ENCODE measurements at regions not wholly inside any gene's neighbourhood (a gene's known extent, or its start where the extent isn't known, plus 50 kb on each side); places are given as distances from the start of the nearest gene placed in this dataset.

DNA sequence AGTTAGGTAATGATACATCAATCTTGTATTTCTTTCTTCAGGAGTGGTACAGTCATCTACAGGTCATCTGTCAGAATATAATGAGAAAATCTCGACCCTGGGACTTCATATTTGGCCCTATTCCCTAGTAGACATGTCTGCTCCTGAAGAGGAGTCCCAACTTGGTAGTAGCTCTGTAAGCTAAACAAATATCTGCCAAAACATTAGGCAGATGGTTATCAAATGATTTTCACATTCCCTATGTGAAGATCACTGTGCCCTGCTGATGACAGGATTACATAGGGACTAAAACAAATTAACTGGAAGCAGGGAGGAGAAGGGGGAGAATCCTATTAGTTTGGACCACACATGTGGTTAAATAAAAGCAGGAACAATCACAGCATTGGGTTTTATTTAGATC is 138.6 kb upstream of the NFIB start:
- Mint-ChIP-seq H3K4me3 (no peak overlapping the region), H3K36me3 (peaks cover 0 to 4% (median 0%) of the 10 kb centered on the region in 5 donors), H3K9me3 (peaks cover 0 to 5% (median 1%) of the 10 kb centered on the region in 11 donors), H3K27me3 (peaks cover 0 to 18% (median 7%) of the 10 kb centered on the region in 5 donors), H3K27ac (no peak overlapping the region), H3K4me1 (no peaks in the 10 kb centered on the region)
- no peak overlapping the region for H3K27ac ChIP-seq (ENCODE audit: low read depth, low read length)
- no peaks in the 10 kb centered on the region for H3K4me1 ChIP-seq (ENCODE audit: control insufficient read depth in 2 of 2, insufficient read depth in 2 of 2, low read length in 2 of 2)
- H3K4me3 ChIP-seq (ENCODE audit: low read length) = no peak overlapping the region
- no peaks in the 10 kb centered on the region for H3K36me3 ChIP-seq (ENCODE audit: control insufficient read depth in 2 of 3, insufficient read depth in 3 of 3, low read length in 3 of 3)
- intact Hi-C loops (cut with micrococcal nuclease) = no loop called here
- ATAC-seq = no peak
- no peaks in the 10 kb centered on the region for H3K27me3 ChIP-seq (ENCODE audit: control insufficient read depth in 2 of 2, insufficient read depth in 2 of 2, low read length in 2 of 2)
- ChIA-PET POLR2A (no interaction called here), CTCF (no interaction called here)
- no peaks in the 10 kb centered on the region for H3K9me3 ChIP-seq (ENCODE audit: control insufficient read depth in 2 of 3, low read length in 3 of 3)
- no peak for DNase-seq

DNA sequence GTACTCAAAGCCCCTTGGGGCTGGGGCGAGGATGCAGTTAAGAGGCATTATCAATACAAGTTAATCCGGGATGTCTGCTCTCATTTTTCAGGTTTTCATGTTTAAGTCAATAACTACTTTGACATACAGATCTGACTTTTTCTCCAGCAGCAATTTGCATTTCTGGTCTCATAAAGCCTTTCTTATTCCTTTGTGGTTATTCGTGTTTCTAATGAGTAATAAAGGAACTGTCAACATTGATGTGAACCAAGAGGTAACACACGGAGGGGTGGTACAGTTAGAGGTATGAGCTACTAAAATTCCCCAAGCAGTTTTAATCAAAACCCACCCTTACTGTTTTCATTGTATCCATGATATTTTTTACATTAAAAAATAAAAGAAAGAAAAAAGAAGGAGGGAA is 138.0 kb upstream of the NFIB start:
- H3K27me3 Mint-ChIP-seq = peaks cover 0 to 18% (median 7%) of the 10 kb centered on the region in 5 donors
- DNase-seq (no peak), ATAC-seq (no peak)
- no peaks in the 10 kb centered on the region for H3K36me3 ChIP-seq (ENCODE audit: control insufficient read depth in 2 of 3, insufficient read depth in 3 of 3, low read length in 3 of 3)
- POLR2A ChIA-PET = no interaction called here
- CTCF ChIA-PET = no interaction called here
- H3K9me3 Mint-ChIP-seq = peaks cover 0 to 5% (median 1%) of the 10 kb centered on the region in 11 donors
- H3K36me3 Mint-ChIP-seq = peaks cover 0 to 4% (median 0%) of the 10 kb centered on the region in 5 donors
- H3K4me1 Mint-ChIP-seq = no peaks in the 10 kb centered on the region
- H3K27ac ChIP-seq (ENCODE audit: low read depth, low read length) = no peak overlapping the region
- no peak overlapping the region for H3K27ac Mint-ChIP-seq
- no peak overlapping the region for H3K4me3 Mint-ChIP-seq
- H3K27me3 ChIP-seq (ENCODE audit: control insufficient read depth in 2 of 2, insufficient read depth in 2 of 2, low read length in 2 of 2) = no peaks in the 10 kb centered on the region
- H3K4me3 ChIP-seq (ENCODE audit: low read length) = no peak overlapping the region
- intact Hi-C loops (cut with micrococcal nuclease) = no loop called here
- no peaks in the 10 kb centered on the region for H3K9me3 ChIP-seq (ENCODE audit: control insufficient read depth in 2 of 3, low read length in 3 of 3)
- H3K4me1 ChIP-seq (ENCODE audit: control insufficient read depth in 2 of 2, insufficient read depth in 2 of 2, low read length in 2 of 2) = no peaks in the 10 kb centered on the region

DNA sequence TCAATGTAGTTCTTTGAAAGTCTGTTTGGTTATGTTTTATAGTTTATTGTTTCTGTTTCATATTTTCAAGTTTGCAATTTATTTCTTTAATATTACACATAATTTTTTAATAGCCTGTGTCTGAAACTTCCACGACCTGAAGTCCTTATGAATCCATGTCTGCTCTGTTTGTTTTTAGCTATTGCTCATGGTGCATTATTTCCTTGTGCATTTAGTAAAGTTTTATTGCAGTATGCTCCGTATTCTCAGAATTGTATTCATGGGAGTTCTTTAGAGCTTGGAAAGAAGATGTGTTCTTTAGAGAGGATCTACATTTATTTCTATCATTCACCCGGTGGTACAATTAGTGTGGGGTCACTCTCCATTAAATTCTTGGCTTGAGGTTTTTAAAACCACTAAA is 133.2 kb upstream of the NFIB start:
- POLR2A ChIA-PET = no interaction called here
- DNase-seq (no peak), ATAC-seq (no peak)
- no peak overlapping the region for H3K27ac ChIP-seq (ENCODE audit: low read depth, low read length)
- CTCF ChIA-PET = no interaction called here
- H3K9me3 ChIP-seq (ENCODE audit: control insufficient read depth in 2 of 3, low read length in 3 of 3) = no peaks in the 10 kb centered on the region
- Mint-ChIP-seq H3K4me1 (no peaks in the 10 kb centered on the region), H3K9me3 (peaks cover 0 to 6% (median 1%) of the 10 kb centered on the region in 11 donors), H3K27ac (no peak overlapping the region), H3K36me3 (no peaks in the 10 kb centered on the region), H3K27me3 (peaks cover 0 to 12% (median 7%) of the 10 kb centered on the region in 5 donors), H3K4me3 (no peak overlapping the region)
- H3K27me3 ChIP-seq (ENCODE audit: control insufficient read depth in 2 of 2, insufficient read depth in 2 of 2, low read length in 2 of 2) = no peaks in the 10 kb centered on the region
- H3K4me1 ChIP-seq (ENCODE audit: control insufficient read depth in 2 of 2, insufficient read depth in 2 of 2, low read length in 2 of 2) = no peaks in the 10 kb centered on the region
- no peak overlapping the region for H3K4me3 ChIP-seq (ENCODE audit: low read length)
- H3K36me3 ChIP-seq (ENCODE audit: control insufficient read depth in 2 of 3, insufficient read depth in 3 of 3, low read length in 3 of 3) = no peaks in the 10 kb centered on the region
- intact Hi-C loops (cut with micrococcal nuclease) = no loop called here

DNA sequence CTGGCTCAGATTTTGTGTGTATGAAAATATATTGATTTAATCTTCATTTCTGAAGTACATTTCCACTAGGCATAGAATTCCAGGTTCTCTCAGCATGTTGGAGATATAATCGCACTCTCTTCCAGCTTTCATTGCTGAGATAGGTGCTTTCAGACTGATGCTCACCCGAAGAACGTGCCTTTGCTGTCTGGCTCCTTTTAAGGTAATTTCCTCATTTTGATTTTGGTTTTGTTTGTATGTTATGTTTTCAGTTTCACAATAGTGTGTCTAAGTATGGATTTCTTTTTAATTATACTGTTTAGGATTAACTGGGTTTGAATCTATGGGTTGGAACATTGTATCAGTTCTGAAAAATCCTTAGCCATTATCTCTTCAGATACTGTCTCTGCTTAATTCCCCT is 132.0 kb upstream of the NFIB start:
- no peaks in the 10 kb centered on the region for H3K9me3 ChIP-seq (ENCODE audit: control insufficient read depth in 2 of 3, low read length in 3 of 3)
- Mint-ChIP-seq H3K36me3 (no peaks in the 10 kb centered on the region), H3K27ac (no peak overlapping the region), H3K4me1 (no peaks in the 10 kb centered on the region), H3K4me3 (no peak overlapping the region), H3K27me3 (peaks cover 0 to 12% (median 7%) of the 10 kb centered on the region in 5 donors), H3K9me3 (peaks cover 0 to 6% (median 1%) of the 10 kb centered on the region in 11 donors)
- ChIA-PET POLR2A (no interaction called here), CTCF (no interaction called here)
- intact Hi-C loops (cut with micrococcal nuclease) = no loop called here
- ATAC-seq (no peak), DNase-seq (no peak)
- H3K36me3 ChIP-seq (ENCODE audit: control insufficient read depth in 2 of 3, insufficient read depth in 3 of 3, low read length in 3 of 3) = no peaks in the 10 kb centered on the region
- no peak overlapping the region for H3K27ac ChIP-seq (ENCODE audit: low read depth, low read length)
- H3K27me3 ChIP-seq (ENCODE audit: control insufficient read depth in 2 of 2, insufficient read depth in 2 of 2, low read length in 2 of 2) = no peaks in the 10 kb centered on the region
- no peak overlapping the region for H3K4me3 ChIP-seq (ENCODE audit: low read length)
- H3K4me1 ChIP-seq (ENCODE audit: control insufficient read depth in 2 of 2, insufficient read depth in 2 of 2, low read length in 2 of 2) = no peaks in the 10 kb centered on the region

DNA sequence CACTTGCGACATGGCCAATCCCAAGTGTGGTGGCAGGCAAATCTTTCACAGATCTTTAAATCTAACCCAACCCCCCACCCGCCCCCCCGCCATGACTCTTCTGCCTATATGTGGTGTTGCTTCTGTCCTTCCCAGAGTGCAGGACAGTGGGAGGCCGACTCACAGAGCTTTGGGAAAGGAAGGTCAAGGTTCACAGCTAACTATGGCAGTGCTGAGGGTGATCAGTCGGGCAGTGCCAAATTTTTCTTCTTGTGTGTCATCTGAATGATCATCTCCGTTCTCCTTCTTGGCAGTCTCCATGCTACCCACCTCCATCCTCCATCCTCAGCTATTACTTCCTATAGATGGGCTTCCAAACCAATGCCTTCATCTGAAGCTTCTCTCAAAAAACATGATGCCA is 129.0 kb upstream of the NFIB start:
- Histone ChIP-seq H3K27ac (ENCODE audit: low read depth, low read length) (no peak overlapping the region), H3K4me1 (ENCODE audit: control insufficient read depth in 2 of 2, insufficient read depth in 2 of 2, low read length in 2 of 2) (no peaks in the 10 kb centered on the region), H3K9me3 (ENCODE audit: control insufficient read depth in 2 of 3, low read length in 3 of 3) (no peaks in the 10 kb centered on the region), H3K36me3 (ENCODE audit: control insufficient read depth in 2 of 3, insufficient read depth in 3 of 3, low read length in 3 of 3) (no peaks in the 10 kb centered on the region), H3K4me3 (ENCODE audit: low read length) (no peak overlapping the region), H3K27me3 (ENCODE audit: control insufficient read depth in 2 of 2, insufficient read depth in 2 of 2, low read length in 2 of 2) (no peaks in the 10 kb centered on the region)
- ATAC-seq (no peak), DNase-seq (no peak)
- H3K36me3 Mint-ChIP-seq = no peaks in the 10 kb centered on the region
- ChIA-PET CTCF (no interaction called here), POLR2A (no interaction called here)
- intact Hi-C loops (cut with micrococcal nuclease) = no loop called here
- H3K4me3 Mint-ChIP-seq = no peak overlapping the region
- H3K27ac Mint-ChIP-seq = no peak overlapping the region
- peaks cover 0 to 5% (median under 1%) of the 10 kb centered on the region in 5 donors for H3K27me3 Mint-ChIP-seq
- peaks cover 0 to 6% (median 0%) of the 10 kb centered on the region in 11 donors for H3K9me3 Mint-ChIP-seq
- no peaks in the 10 kb centered on the region for H3K4me1 Mint-ChIP-seq

DNA sequence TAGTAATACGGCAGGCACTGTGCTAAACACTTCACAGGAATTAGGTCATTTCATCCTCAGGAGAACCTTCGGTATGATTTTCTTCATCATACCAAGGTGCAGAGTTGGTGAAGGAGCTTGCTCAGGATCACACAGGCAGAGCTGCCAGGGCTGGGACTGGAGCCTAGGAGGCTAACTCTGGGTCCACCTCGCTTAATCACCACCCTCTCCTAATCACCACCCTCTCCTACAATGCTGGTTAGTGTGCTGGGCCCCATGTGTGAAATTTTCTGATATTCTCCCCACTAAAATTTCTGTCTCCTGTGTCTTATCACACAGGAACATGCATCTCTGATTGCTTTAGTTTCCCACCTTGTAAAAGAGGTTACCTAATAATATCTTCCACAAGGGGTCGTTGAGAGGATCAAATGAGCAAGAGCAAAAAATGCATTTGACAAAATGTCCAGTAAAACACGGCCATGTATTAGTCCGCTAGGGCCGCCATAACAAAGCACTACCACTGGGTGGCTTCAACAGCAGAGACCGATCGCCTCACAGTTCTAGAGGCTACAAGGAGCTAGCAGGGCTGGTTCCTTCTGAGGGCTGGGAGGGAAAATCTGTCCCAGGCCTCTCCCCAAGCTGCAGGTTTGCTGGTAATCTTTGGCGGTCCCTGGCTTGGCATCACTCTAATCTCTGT is 128.2 kb upstream of the NFIB start:
- Mint-ChIP-seq H3K27ac (no peak overlapping the region), H3K27me3 (peaks cover 0 to 11% (median 6%) of the 10 kb centered on the region in 5 donors), H3K4me1 (no peaks in the 10 kb centered on the region), H3K36me3 (no peaks in the 10 kb centered on the region), H3K4me3 (no peak overlapping the region), H3K9me3 (peaks cover 0 to 6% (median 0%) of the 10 kb centered on the region in 11 donors)
- Histone ChIP-seq H3K27me3 (ENCODE audit: control insufficient read depth in 2 of 2, insufficient read depth in 2 of 2, low read length in 2 of 2) (no peaks in the 10 kb centered on the region), H3K4me3 (ENCODE audit: low read length) (no peak overlapping the region), H3K4me1 (ENCODE audit: control insufficient read depth in 2 of 2, insufficient read depth in 2 of 2, low read length in 2 of 2) (no peaks in the 10 kb centered on the region), H3K36me3 (ENCODE audit: control insufficient read depth in 2 of 3, insufficient read depth in 3 of 3, low read length in 3 of 3) (no peaks in the 10 kb centered on the region), H3K27ac (ENCODE audit: low read depth, low read length) (no peak overlapping the region), H3K9me3 (ENCODE audit: control insufficient read depth in 2 of 3, low read length in 3 of 3) (no peaks in the 10 kb centered on the region)
- DNase-seq = no peak
- ChIA-PET CTCF (no interaction called here), POLR2A (no interaction called here)
- intact Hi-C loops (cut with micrococcal nuclease) = no loop called here
- ATAC-seq = no peak

DNA sequence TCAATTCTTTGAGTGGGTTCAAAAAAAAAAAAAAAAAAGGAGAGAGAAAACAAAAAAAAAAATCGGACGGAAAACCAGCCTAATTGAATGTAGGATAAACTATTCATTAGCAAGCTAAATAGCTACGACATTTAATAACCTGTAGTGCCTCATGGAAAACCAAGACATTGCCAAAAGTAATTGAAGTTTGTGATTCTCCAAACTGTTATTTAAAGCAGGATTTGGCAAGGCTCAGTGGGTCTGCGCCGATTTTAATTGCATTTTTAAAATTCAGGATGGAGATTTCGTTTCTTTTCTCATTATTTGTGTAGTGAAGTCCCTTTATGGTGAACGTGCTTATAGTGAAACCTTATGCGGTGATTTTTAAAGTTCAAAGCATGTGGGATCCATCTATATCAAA is 127.2 kb upstream of the NFIB start:
- intact Hi-C loops (cut with micrococcal nuclease) = no loop called here
- H3K27me3 Mint-ChIP-seq = peaks cover 0 to 18% (median 9%) of the 10 kb centered on the region in 5 donors

More for the DNA sequence above, 127.2 kb upstream of the NFIB start:
- no peaks in the 10 kb centered on the region for H3K27me3 ChIP-seq (ENCODE audit: control insufficient read depth in 2 of 2, insufficient read depth in 2 of 2, low read length in 2 of 2)
- Mint-ChIP-seq H3K36me3 (no peaks in the 10 kb centered on the region), H3K9me3 (peaks cover 0 to 6% (median 0%) of the 10 kb centered on the region in 11 donors), H3K4me3 (no peak overlapping the region), H3K27ac (no peak overlapping the region), H3K4me1 (no peaks in the 10 kb centered on the region)
- no peak overlapping the region for H3K4me3 ChIP-seq (ENCODE audit: low read length)
- CTCF ChIA-PET = no interaction called here
- ATAC-seq (no peak), DNase-seq (no peak)
- no peak overlapping the region for H3K27ac ChIP-seq (ENCODE audit: low read depth, low read length)
- POLR2A ChIA-PET = no interaction called here
- H3K9me3 ChIP-seq (ENCODE audit: control insufficient read depth in 2 of 3, low read length in 3 of 3) = no peaks in the 10 kb centered on the region
- no peaks in the 10 kb centered on the region for H3K4me1 ChIP-seq (ENCODE audit: control insufficient read depth in 2 of 2, insufficient read depth in 2 of 2, low read length in 2 of 2)
- no peaks in the 10 kb centered on the region for H3K36me3 ChIP-seq (ENCODE audit: control insufficient read depth in 2 of 3, insufficient read depth in 3 of 3, low read length in 3 of 3)
